Right ventricle myocardium superior (tissue), 1 donor: ENCODE measurements at regions not wholly inside any gene's neighbourhood (a gene's known extent, or its start where the extent isn't known, plus 50 kb on each side); places are given as distances from the start of the nearest gene placed in this dataset.
A peak's percentile ranks its signal among the peaks of the same experiment; 100 is the strongest.
"Not testable (repeated sequence)": the region's sequence is repeated elsewhere in the genome, so short reads cannot be mapped to it uniquely, and the experiment has no call there.

Experiments
- ATAC-seq: fragments of 200-7000 bp; cut with Tn5 transposase; one replicate; pipeline ENCODE4 v1.9.1; 2020; ENCODE audit warnings: mild to moderate bottlenecking; ENCODE audit not compliant: poor library complexity
- DNase-seq: peaks from one replicate; pipeline ENCODE4 v3.0.0-alpha.2; 2020
- intact Hi-C: fragments of 100-400 bp; cut with DNase I; formaldehyde crosslinking; loops from one replicate; pipeline ENCODE4 v1.11.2; 2022
- donor health status: DM: no; HTN: yes; CAD: no; lungs with severe emphysema.

- no peak for ATAC-seq
- intact Hi-C loops, result no loop called here
- no peak for DNase-seq
These were observed 82.1 kb downstream of the IRX5 start for GRCh38 chr16:55012793-55013192.

GRCh38 chr16:55014022-55014421 lies 83.4 kb downstream of the IRX5 start:
- intact Hi-C loops, result no loop called here
- ATAC-seq (no peak), DNase-seq (no peak)

- ATAC-seq (no peak), DNase-seq (no peak)
- intact Hi-C loops, result no loop called here
These were observed 84.7 kb downstream of the IRX5 start for GRCh38 chr16:55015181-55015913.

- DNase-seq, result no peak
- no peak for ATAC-seq
- intact Hi-C loops, result no loop called here
These were observed 85.8 kb downstream of the IRX5 start for GRCh38 chr16:55016515-55016914.

- intact Hi-C loops, result no loop called here
- no peak for DNase-seq
- no peak for ATAC-seq
These were observed 86.7 kb downstream of the IRX5 start for GRCh38 chr16:55017321-55017720.

GRCh38 chr16:55018881-55019280 lies 88.2 kb downstream of the IRX5 start:
- DNase-seq (no peak), ATAC-seq (no peak)
- intact Hi-C loops, result no loop called here

GRCh38 chr16:55019419-55020131 lies 88.9 kb downstream of the IRX5 start:
- DNase-seq, result no peak
- intact Hi-C loops, result no loop called here
- ATAC-seq, result no peak

- intact Hi-C loops, result no loop called here
- DNase-seq, result no peak
- ATAC-seq, result no peak
These were observed 91.2 kb downstream of the IRX5 start for GRCh38 chr16:55021595-55022475.

GRCh38 chr16:55027260-55027659 lies 96.6 kb downstream of the IRX5 start:
- DNase-seq, ATAC-seq, intact Hi-C loops: not testable (repeated sequence)

GRCh38 chr16:55029509-55029908 lies 98.8 kb downstream of the IRX5 start:
- intact Hi-C loops, result no loop called here
- ATAC-seq (no peak), DNase-seq (no peak)

GRCh38 chr16:55030944-55031343 lies 100.3 kb downstream of the IRX5 start:
- DNase-seq, result no peak
- ATAC-seq, result no peak
- intact Hi-C loops, result no loop called here

GRCh38 chr16:55031481-55031880 lies 100.8 kb downstream of the IRX5 start:
- ATAC-seq (no peak), DNase-seq (no peak)
- intact Hi-C loops, result no loop called here

- intact Hi-C loops, result no loop called here
- ATAC-seq, result no peak
These were observed 102.8 kb downstream of the IRX5 start for GRCh38 chr16:55033225-55034156.

GRCh38 chr16:55035029-55035428 lies 104.4 kb downstream of the IRX5 start:
- intact Hi-C loops, result no loop called here
- ATAC-seq, result no peak
- peak; percentile 48 for DNase-seq

More at GRCh38 chr16:55033225-55034156, 102.8 kb downstream of the IRX5 start:
- DNase-seq, result no peak

- intact Hi-C loops, result no loop called here
- ATAC-seq, result no peak
- DNase-seq, result no peak
These were observed 105.3 kb downstream of the IRX5 start for GRCh38 chr16:55035956-55036355.

GRCh38 chr16:55036371-55036821 lies 105.7 kb downstream of the IRX5 start:
- intact Hi-C loops, result no loop called here
- DNase-seq (no peak), ATAC-seq (no peak)

- ATAC-seq (no peak), DNase-seq (no peak)
- intact Hi-C loops, result no loop called here
These were observed 106.4 kb downstream of the IRX5 start for GRCh38 chr16:55037046-55037445.

- intact Hi-C loops, result no loop called here
- no peak for ATAC-seq
- no peak for DNase-seq
These were observed 107.3 kb downstream of the IRX5 start for GRCh38 chr16:55037966-55038365.
